GM21737 (cell line): ENCODE measurements at regions not wholly inside any gene's neighbourhood (a gene's known extent, or its start where the extent isn't known, plus 50 kb on each side); places are given as distances from the start of the nearest gene placed in this dataset.

Experiments used
- ATAC-seq: cut with Tn5 transposase; IDR thresholded peaks from one replicate; pipeline ENCODE4 v1.9.1; 2021; ENCODE audit warnings: mild to moderate bottlenecking, moderate library complexity; ENCODE audit not compliant: unreplicated experiment

GRCh38 chr5:71862507-71863060 lies 143.5 kb downstream of the CARTPT start:
- no peak for ATAC-seq

GRCh38 chr5:71864730-71865601 lies 145.9 kb downstream of the CARTPT start:
- ATAC-seq = no peak

GRCh38 chr5:71865665-71866320 lies 146.7 kb downstream of the CARTPT start:
- no peak for ATAC-seq

- ATAC-seq = no peak
Observed at GRCh38 chr5:71872311-71872864, 153.3 kb downstream of the CARTPT start.

GRCh38 chr5:71873191-71873591 lies 154.1 kb downstream of the CARTPT start:
- ATAC-seq = no peak

- no peak for ATAC-seq
Observed at GRCh38 chr5:71874521-71874920, 155.4 kb downstream of the CARTPT start.

- ATAC-seq = no peak
Observed at GRCh38 chr5:71877511-71877910, 158.4 kb downstream of the CARTPT start.

GRCh38 chr5:71880536-71880935 lies 161.5 kb downstream of the CARTPT start:
- ATAC-seq = no peak

- ATAC-seq = no peak
Observed at GRCh38 chr5:71882826-71883741, 164.0 kb downstream of the CARTPT start.

GRCh38 chr5:71883742-71884103 lies 164.6 kb downstream of the CARTPT start:
- ATAC-seq = no peak

GRCh38 chr5:71884926-71885325 lies 165.9 kb downstream of the CARTPT start:
- no peak for ATAC-seq

GRCh38 chr5:71886406-71886805 lies 167.3 kb downstream of the CARTPT start:
- no peak for ATAC-seq

- ATAC-seq = peak; percentile 98
Observed at GRCh38 chr5:71887680-71888079, 168.6 kb downstream of the CARTPT start.

- ATAC-seq = no peak
Observed at GRCh38 chr5:71891406-71891805, 172.3 kb downstream of the CARTPT start.

GRCh38 chr5:71891856-71892255 lies 172.8 kb downstream of the CARTPT start:
- no peak for ATAC-seq

- no peak for ATAC-seq
Observed at GRCh38 chr5:71892641-71893365, 173.7 kb downstream of the CARTPT start.

GRCh38 chr5:71893451-71893850 lies 174.4 kb downstream of the CARTPT start:
- no peak for ATAC-seq

GRCh38 chr5:71894091-71894490 lies 175.0 kb downstream of the CARTPT start:
- ATAC-seq = no peak

GRCh38 chr5:71895546-71895945 lies 176.5 kb downstream of the CARTPT start:
- no peak for ATAC-seq

- ATAC-seq = no peak
Observed at GRCh38 chr5:71899865-71900342, 180.8 kb downstream of the CARTPT start.
